NCI-H146 treated with DMSO at 0.1 percent for 48 hours (cell line): ENCODE measurements at regions not wholly inside any gene's neighbourhood (a gene's known extent, or its start where the extent isn't known, plus 50 kb on each side); places are given as distances from the start of the nearest gene placed in this dataset.

ENCODE experiments used
- DNase-seq: peaks from one replicate; lab custom pipeline; 2025; ENCODE audit not compliant: unreplicated experiment; lab: John Stamatoyannopoulos, UW

DNA sequence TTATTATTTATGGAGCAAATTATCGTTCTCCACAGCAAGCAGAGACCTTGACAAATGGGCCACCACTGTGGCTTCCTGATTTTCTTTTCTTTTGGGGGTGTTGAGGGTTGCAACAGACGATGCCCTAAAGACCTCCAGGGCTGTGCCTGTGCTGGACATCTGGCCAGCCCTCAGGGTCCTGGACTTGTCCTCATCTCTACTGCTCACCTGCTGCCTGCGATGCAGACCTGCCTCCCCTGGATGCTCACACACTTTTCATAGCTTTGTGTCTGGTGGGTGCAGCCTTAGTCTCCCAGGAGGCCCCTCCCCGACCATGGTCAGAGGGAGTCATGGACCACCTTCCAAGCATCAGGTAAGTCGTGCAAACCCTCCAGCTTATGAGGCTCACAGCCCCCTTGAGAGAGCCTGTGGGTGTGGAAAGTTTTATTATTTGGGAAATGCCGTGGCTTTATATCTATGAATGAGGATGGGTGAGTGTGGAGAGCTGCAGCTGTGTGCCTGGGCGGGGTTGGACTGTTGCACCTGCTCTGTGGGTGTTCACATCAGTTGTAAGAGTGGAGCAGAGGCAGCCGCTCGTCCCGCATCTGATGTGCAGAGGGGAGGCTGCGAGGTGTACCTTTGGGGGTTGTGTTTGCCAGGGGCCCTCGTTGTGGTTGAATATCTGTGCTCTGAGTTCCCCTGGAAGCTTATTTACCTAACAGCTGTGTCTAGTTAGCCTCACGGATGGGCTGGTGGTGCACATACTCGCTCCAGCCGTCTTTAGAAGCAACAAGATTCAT lies 126.3 kb upstream of the IRX4 start:
- no peak for DNase-seq

DNA sequence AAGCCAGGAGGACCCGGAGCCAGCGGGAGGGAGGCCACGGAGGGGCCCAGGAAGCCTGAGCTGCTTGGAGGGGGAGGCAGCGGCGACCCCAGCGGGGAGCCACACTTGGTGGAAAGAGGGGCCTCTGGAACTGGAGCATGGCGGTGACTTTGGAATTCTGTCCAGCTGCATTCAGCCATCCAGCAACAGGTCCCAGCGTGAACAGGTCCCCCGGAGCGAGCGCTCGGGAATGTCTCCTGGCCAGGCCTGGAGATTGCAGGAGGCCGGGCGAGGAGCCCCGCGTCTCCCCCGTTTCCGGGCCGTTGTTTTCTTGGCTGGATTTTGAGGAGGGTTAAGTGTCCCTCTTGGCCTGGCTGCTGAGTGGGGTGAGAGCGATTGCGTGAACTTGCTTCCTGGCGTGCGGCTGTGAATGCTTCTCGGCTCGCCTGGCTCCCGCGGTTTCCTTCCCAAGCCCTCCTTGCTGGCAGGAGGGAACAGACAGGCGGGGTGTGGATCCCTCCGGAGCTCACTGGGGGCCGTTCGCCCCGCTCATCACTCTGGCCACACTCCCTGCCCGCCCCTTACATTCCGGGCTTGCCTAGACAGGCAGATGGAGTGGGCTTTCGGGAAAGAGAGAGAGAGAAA lies 125.3 kb upstream of the IRX4 start:
- DNase-seq = no peak

DNA sequence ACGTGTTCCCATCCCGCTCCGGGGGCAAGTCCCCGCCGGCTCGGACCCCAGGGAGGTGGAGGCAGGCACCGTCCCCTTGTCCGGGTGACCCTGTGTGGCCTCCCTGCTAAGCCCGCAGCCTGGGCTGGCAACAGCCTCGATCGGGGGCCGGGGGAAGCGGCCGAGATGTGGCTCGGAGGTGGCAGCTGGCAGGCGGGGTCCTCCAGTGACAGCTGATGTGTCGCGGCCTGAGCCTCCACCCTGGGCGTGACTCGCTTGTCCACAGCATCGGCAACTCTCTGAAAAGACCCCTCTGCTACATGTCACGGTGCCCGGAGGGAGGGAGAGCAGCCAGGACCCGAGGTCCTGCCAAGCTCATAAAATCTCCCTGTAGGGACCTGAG lies 124.8 kb upstream of the IRX4 start:
- DNase-seq = no peak

DNA sequence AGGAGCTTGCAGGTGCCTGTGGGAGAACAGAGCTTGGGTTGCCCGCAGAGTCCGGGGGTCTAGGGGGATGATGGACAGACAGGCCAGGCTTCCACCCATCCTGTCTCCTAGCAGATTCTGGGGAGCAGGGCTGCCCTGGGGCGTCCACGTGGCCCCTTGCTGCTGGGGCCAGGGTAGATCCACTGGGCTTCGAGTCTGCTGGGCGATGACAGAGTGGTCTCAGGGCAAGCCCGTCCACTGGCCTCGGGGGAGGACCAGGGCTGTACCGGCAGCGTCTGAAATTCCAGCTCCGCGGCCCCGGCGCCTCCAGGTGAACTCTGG lies 124.2 kb upstream of the IRX4 start:
- no peak for DNase-seq

DNA sequence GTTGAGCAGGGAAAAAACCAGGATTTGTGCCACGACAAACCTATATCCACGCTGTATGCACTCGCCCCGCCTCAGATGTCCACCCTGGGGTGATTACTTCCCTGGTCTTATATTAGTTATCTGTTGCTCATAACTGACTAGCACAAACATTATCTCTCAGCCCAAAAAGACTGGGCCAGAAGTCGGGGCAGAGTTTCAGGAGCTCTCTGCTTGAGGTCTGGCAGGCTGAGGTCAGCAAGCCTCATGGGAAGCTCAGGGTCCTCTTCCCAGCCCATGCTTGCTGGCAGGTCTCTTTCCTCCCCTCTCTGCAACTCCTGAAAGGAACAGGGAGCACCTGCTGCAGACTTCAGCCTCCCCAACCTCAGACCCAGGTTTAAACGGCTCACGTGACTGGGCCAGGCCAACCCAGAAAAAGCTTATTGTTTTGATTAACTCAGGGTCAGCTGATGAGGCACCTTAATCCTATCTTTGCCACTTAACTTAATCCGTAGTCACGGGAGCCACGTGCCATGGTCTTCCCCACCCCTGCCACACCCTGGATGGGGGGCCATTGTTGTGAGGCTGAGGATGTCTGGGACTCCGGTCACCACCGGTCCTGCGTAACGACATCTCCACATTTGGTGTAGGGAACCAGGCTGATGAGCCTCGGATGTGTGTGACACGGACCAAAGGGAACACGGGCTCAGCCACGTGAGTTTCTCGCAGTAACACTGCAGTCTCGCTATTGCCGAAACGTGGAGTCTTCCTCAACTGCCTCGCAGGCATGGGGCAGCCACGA lies 123.7 kb upstream of the IRX4 start:
- DNase-seq = no peak

DNA sequence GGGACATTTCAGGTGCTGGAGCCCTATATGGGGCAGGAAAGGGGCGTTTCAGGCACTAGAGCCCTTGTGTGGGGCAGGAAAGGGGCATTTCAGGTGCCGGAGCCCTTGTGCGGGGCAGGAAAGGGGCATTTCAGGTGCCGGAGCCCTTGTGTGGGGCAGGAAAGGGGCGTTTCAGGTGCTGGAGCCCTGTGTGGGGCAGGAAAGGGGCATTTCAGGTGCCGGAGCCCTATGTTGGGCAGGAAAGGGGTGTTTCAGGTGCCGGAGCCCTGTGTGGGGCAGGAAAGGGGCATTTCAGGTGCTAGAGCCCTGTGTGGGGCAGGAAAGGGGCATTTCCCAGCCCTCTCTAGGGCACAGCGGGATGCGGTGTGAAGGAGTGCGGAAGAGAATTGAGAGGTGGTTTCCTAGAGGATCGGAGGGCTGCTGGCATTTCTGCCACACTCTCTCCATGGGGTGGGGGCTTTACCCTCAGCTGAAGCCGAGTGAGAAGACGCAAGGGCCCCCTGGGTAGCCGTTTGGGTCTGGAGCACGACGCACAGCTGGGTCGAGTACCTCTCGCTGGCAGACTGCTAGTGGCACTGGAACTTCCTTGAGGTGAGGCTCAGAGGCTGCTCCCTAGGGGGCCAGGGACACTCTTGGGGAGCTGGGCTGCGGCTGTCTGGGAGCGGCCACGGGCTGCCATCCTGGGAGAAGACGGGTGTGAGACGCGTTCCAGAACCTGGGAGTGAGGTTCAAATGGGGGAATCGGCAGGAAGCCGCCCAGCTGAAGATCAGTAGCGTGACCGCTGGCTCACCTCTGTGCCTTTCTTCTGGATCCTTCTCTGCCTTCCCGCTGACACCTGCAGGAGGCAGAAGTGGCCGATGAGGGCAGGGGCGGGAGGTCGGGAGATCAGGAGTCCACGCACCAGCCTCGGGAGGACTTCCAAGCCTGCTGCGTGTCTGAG lies 122.6 kb upstream of the IRX4 start:
- DNase-seq = no peak

DNA sequence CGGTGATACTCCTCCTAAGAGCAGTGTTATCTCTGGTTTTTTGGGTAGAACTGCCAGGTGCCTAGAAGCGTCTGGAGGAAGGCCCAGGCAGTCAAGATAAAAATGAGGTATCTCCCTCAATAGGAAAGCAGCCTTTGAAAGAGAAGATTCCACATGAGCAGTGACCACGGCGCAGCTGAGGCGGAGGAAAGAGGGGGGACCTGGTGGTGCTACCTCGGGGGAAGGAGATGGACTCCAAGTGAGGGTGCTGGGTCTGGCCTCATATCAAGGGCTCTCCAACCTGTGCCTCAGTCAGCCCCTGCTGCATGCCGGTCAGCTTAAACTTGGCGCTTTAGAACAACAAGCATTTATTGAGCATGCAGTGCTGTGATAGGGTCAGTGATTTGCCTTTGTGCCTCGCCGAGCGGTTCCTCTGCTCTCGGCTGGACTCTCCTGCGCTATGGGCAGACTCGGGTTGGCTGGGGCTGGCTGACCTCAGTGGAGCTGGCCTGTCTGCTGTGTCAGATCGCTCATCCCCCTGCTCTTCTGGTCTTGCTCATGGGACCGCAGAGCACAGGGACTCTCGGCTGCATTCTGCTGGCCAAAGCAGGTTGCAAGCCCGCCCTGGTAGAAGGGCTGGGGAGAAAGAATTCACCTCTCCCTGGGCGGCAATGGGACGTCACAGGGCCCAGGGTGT lies 121.1 kb upstream of the IRX4 start:
- DNase-seq = no peak

DNA sequence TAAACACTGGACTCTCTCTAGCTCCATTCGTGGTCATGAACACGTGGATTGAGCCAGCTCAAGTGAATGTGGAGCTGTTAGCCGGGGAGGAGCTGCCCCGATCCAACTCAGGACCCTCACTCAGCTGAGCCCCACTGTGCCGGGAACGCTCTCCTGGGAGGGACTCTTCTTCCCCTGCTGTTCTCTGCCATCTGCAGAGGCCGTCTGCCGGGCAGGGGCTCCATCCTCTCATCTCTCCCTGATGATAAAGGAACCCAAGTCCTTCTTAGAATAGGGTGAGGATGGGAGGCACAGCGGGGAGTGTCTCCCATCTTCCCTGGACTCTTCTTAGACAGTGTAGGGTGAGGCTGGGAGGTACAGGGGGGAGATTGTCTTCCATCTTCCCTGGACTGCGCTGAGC lies 120.5 kb upstream of the IRX4 start:
- no peak for DNase-seq

DNA sequence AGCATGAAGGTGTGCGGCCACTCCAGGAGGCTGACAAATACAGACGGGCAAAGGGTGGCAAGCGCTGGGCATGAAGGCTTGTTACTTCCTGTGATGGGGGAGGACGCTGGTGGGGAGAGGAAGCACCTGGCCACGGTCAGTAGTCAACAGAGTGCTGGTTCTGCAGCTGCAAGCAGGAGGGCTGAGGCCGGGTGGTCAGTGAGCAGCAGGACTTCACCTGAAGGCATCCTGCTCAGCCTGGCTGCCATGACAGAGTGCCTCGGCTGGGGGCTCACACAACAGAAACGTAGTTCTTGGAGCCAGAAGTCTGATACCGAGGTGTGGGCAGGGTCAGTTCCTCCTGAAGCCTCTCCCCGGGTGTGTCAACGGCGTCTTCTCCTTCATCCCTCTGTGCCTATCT lies 118.6 kb upstream of the IRX4 start:
- DNase-seq = no peak

DNA sequence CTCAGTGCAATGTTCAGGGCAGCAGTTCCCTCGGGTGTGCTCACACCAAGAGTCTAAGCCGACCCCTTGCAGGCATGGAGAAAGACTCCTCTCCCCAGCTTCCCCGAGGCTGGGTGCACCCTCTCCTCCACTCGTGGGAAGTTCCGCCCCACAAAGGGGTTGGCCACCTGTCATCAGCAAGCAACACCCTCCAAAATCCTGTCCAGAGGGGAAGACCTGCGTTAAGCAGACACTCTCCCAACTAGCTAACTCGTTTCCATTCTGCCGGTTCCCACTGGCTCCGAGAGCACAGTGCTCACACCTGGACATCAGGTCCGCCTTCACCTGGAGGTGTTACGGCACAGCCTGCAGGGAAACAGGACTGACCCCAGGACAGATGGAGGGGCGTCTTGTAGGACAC lies 117.9 kb upstream of the IRX4 start:
- no peak for DNase-seq

DNA sequence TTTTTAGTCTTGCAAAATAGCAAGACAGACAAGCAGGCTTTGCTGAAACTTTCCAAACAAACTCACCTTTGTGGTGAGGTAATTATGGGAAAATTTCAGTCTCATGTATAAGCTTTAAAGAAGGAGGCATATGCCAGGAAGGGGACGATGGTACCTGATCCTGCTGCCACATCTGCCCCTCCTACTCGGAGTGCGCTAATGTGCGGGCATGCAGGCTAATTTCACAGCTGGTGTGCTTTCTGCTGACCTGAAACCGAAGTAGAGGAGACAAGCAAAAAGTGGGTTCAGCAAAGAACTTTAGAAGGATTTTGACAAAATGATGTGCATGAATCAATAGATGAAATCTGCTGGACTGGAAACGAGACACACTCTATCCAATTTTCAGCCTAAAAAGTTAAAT lies 117.1 kb upstream of the IRX4 start:
- no peak for DNase-seq

DNA sequence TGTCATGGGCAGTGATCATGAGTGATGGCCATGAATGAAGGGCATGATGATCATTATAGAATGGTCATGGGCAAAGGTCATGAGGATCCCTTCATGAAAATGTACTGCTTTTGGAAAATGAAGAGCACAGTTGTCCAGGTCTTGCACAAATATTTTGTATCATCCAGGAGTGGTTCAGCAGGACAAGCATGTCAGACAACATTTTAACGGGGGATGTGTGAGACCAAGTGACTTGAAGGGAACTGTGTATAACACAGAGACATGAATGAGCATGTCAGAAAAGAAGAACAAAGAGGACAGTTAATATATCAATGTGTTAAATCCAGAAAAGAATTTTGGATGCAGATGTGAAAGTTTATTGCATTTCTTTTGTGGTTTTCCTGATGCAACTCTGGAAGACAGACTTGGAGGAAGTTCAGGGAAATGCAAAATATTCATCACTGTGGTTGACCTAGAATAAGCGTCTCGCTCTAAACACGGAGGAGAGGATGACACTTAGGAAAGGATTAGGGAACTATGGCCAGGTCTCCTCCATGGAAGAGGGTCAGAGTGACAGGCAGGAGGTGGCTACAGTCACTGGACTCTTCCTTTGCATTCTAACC lies 116.1 kb upstream of the IRX4 start:
- DNase-seq = no peak

DNA sequence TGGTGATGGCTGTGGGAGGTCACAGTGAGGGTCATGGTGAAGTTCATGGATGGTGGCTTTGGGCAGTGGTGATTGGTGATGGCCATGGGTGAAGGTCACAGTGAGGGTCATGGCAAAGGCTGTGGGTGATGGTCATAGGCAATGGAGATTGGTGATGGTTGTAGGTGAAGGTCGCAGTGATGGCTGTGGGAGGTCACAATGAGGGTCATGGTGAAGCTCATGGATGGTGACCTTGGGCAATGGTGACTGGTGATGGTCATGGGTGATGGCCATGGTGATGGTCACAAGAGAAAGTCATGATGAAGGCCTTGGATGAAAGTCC lies 115.6 kb upstream of the IRX4 start:
- no peak for DNase-seq

DNA sequence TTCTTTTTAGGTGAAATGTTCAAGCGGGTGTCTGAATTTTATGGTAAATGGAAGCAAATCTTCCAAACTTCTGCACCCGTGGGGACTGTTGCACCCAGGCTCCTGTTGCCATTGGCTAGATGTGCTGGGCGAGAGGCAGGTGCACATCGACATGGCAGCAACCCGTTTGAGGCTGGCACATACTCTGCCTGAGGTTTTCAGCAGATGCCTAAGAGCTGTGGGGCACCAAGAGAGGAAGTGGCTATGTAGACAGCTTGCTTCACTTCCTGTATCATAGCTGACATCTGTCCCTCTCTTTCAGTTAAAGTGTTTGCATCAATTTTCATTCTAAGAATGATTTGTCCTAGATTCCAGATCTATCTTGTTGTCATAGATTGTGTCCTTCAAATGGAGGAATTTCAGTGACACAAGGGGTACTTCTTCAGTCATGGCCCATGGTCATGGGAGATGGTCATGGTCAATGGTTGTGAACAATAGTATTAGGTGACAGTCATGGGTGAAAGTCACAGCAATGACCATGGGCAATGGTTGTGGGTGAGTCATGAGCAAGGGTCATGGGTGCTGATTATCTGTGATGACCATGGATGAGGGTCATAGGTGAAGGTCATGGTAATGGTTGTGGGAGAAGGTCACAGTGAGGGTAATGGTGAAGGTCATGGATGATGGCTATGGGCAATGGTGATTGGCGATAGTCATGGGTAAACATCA lies 115.1 kb upstream of the IRX4 start:
- no peak for DNase-seq

DNA sequence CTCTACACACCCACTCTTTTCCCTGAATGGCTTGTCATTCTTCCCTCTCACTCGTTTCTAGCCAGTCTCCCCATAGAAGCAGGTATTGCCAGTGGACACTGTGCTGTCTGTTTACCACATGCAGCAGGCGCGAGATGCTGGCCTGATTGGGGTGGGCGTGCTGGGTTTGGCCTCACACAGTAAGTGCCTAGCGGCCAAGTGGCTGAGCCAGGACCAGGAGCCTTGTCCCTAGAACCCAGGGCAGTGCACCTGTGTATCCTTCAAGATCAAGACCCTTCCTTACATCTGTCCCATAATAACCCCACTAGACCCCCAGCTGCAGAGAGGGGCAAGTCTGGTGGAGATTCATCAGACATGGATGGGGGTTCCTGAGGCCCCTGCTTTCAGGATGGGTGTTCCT lies 112.8 kb upstream of the IRX4 start:
- DNase-seq = no peak

DNA sequence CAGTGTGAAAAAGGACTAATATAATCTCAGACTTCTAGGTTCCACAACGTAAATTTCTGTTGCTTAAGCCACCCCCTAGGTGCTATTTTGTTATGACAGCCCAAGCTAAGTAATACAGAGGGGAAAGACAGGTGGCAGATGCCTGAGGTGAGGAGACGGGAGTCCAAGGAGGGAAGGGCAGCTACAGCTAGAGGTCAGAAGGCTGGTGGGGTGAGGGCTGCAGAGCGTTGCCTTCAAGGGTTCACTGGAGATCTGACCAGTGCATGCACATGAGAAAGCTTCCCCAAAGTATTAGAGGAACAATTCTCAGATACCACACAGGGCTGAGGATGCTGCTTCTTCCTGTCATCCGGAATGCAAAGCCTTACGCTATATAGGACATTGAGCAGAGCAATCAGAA lies 104.7 kb upstream of the IRX4 start:
- no peak for DNase-seq

DNA sequence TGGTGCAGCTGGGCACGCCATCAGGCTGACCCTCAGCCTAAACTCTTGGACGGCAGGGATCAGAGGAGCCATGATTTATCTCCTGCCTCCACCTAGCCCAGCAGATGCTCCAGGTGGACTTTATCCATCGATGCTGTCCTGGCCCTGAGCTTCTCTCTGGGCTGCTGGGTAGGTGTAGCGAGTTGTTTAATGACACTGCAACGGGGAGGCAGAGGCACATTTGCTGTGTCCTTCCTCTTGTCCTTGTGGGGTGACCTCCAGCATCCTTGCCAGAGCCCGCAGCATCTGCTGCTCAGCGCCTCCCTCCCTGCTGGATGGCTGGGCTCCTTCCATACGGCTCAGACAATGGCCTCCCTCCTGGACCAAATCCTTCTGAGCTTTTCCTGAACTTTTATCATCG lies 103.1 kb upstream of the IRX4 start:
- no peak for DNase-seq

DNA sequence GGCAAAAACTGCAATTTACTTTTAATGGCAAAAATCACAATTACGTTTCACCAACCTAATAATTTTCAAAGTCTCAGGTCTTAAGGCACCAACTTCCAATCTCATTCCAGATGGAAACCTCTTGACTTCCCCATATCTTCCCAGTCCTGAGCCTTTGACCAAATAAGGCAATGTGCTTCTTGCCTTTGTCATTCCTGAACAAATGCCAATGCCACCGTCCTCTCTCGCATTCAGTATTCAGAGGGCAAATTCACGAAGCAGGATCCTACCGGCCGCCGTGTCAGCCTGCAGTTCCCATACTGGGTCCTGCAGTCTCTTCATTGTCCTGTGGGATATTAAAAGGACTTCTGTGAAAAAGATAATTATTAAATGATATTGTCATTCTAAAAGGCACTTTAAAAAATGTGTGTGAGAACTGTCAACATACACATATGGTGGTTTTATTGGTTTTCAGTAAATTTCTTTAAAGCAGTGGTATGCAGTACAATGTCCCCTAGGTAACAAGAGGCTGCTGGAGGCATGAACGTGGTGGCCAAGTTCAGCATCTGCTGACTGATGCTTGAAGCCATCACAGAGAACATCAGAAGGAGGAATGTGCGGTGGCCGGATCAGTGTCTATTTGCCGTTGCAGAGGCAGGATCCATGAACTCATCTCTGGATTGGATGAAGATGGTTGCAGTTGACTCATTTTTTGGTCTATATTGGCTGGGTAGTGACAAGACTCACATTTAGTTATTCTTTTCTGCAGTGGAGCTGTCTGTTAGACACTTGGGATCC lies 101.4 kb upstream of the IRX4 start:
- DNase-seq = no peak

DNA sequence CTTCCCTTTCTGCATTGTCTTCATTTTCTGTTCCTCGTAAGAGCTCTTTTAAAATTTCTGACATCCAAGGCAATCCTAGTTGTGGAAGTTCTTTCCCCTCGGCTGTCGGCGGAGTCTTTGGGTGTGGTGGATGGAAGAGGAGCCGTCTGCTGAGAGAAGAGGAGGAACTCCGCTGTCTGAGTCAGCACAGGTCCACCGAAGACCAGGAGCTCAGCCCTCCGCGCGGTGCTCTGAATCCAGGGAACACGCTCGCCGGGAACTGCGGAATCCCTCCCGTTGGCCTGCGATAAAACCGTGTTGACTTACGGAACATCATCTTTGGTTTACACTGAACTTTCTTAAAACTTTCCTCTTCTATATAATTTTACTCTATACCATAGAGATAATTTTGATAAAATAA lies 100.7 kb upstream of the IRX4 start:
- DNase-seq = no peak
